SKM-1 (cell line): ENCODE measurements at regions not wholly inside any gene's neighbourhood (a gene's known extent, or its start where the extent isn't known, plus 50 kb on each side); places are given as distances from the start of the nearest gene placed in this dataset.

Experiments
- DNase-seq: peaks from one replicate; lab custom pipeline; 2025; ENCODE audit not compliant: unreplicated experiment; lab: John Stamatoyannopoulos, UW

DNA sequence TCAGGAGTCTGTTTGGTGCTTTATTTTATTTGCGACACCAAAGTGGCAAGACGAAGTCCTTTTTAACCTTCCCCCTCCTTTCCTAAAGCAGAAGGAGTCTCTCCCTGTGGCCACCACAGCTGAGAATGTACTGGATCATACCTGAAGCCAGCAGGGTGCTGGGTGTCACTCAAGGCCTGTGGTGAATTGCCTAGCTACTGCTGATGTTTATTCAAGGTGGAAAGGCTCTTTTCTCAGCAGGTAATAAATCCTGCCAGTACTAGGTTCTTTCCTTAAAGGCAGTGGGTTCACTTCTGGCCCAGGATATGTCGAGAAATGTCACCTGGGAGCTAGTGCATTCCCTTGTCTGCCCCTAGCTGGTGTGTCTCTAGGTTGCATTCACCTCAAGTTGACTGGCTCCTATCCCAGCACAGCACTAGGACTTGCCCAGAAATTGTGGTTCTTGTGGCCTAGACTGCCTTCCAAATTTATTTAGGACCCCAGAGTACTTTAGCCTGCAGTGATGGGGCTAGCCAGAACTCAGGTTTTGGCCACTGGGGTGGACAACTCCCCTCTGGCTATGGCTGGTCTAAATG is 60.8 kb upstream of the FAM3C start:
- no peak for DNase-seq

DNA sequence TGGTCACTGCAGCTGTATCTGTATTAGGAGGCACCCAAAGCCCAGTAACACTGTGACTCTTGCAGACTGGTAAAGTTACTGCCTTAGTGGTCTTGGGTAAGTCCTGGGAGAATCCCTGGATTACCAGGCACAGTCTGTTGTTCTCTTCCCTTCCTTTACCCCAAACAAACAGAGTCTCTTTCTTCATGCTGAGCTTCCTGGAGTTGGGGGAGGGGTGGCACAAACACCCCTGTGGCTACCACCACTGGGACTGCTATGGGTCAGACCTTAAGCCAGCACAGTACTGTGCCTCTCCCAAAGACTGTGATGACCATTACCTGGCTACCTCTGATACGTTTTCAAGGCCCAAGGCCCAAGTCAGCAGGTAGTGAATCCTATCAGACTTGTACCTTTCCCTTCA is 59.9 kb upstream of the FAM3C start:
- DNase-seq: no peak

DNA sequence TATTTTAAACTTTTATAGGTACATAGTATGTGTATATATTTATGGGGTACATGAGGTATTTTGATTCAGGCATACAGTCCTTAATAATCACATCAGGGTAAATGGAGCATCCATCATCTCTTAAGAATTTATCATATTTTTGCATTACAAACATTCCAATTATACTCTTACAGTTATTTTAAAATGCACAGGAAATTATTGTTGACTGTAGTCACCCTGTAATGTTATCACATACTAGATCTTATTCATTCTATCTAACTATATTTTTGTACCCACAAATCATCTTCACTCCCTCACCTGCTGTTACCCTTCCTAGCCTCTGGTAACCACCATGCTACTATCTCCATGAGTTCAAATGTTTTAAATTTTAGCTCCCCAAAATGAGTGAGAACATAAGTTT is 56.3 kb upstream of the FAM3C start:
- DNase-seq: no peak

DNA sequence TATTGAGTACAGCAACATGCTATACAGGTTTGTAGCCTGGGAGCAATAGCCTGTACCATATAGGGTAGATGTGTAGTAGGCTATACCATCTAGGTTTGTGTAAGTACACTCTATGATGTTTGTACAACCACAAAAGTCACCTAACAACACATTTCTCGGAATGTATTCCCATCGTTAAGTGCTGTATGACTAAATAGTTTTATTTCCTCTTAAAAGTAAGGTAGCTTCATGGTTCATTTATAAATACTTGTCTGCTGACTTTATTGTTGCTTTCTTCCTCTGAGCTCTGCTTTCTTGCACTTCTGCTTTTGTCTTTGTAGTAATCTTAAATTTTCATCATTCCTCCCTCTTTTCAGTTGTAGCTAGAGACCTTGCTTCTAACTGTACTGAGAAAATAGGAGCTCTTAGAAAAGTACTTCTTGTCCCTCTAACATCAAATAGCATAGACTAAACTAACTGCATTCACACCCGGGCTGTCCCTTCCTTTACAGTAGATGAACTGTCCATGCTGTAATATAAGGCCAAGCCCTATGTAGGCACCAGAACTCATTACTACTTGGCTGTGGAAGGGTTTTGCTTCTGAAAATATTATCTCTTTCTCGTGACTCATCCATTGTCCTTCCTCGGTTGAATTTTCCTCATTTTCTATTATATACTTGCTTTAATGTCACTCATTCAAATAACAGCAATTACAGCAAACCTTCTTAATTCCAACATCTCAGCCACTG is 55.4 kb upstream of the FAM3C start:
- no peak for DNase-seq

DNA sequence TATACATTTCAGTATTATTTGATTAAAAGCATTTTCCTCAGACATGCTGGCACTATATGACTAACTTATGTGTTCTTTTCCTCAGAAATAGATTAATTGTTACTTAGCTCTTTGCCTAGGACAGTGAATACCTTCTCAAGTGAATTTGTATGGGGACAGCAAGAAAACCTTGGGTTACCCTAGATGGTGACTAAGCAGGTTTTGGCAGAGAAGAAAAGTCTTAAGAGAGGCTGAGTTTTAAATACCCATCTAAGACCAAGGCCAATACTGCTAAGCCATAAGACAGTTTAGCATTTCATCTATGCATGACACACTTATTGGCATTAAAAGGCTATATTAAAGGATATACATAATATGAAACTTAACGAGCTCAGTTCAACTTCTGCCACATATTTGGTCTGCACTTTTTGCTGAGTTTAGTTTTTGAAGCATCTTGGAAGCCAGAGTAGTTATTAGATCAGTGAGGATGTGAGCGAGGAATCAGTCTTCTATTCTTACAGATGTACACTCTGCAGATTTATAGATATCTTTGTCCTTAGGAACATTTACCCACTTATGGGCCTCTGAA is 54.6 kb upstream of the FAM3C start:
- DNase-seq: no peak

DNA sequence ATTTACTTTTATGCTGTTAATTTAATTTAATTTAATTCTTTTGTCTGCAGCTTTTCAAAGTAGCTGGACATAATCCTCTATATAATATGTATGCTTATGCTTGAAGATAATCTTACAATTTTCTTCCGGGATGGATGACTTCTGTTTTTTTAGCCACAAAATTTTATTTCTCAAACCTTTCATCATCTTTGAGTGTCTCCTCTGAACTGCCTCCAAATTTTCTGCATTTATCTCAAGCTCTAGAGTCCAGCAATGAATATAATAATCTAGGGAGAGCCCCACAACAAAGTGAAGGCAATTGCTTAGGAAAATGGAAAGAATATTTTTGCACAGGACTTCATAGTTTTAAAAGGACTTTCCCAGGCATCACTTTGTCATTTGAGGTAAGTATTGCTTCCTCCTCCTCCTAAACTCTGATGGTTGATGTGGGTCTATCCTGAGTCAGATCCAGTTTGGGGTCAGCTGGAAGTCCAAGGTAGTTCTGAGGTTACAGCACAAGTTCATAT is 53.7 kb upstream of the FAM3C start:
- DNase-seq: no peak

DNA sequence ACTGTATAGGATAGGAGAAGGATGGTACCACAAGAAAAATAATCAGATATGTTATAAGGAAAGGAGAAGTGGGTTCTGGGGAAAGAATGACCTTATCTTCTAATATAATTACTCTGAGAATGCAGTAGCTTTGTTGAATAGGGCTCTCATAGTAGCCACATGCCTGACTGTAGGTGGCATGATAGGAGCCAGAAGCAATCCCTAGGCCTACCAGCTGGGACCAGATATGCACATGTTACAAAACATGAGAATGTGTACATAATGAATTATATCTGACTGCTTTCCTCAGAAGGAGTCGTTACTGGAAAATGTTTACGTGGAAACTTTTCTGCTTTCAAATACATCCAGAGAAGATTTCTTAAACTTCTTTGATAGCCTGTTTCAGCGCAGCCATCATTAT is 53.2 kb upstream of the FAM3C start:
- no peak for DNase-seq

DNA sequence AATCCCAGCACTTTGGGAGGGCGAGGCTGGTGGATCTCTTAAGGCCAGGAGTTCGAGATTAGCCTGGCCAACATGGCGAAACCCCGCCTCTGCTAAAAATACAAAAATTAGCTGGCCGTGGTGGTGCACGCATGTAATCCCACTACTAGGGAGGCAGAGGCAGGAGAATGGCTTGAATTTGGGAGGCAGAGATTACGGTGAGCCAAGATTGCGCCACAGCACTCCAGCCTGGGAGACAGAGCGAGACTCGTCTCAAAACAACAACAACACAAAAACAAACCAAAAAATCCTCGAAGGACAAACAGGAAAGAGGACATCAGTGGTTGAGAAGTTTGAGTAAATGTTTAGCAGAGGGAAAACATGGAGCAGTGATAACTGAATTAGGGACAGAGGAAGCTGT is 52.3 kb upstream of the FAM3C start:
- no peak for DNase-seq

DNA sequence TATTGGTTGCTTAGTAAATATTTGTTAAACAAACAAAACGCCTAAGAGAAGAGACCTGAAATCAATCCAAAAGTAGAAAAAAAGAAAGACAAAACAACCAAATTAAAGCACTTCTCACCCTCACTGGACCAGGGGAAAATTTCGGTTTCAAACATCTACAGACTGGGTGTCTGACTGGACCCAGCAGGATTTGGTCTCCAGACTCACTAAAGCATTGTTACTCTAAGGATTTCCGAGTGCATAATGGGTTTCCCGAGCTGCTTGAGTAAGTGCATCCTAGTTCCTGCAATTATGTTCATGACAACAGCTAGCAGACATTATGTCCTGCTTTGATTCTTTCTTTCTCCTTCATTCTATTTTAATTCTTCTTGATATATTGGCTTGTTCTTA is 51.8 kb upstream of the FAM3C start:
- no peak for DNase-seq

DNA sequence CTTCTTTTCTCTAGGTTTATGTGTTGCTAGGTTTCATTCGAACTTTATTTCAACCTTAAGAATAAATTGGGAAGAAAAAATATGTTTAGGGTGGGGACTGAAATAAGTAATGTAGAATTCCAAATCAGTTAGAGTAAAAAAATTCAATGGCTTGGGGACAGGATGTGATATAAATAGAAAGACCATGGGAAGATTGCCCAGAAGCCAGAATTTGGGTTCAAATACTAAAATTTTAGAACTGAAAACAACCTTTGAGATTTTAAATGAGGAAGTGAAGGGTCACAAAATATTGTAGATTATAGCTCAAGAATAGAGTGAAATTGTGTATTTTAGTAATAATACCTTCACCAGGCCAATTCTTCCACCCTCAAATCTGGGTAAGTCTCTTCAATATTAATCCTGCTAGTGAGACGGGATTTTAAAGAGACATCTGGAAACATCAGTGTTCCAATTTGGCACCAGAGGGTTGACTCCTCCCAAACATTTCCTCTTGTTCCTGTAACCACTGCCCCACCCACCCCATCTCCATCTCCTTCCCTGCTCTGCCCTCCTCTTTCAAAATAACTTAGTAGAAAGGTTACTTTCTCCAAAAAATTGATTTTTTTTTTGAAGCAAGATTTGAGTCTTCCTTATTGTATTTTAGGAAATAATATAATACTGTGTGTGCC is 51.3 kb upstream of the FAM3C start:
- DNase-seq: no peak

DNA sequence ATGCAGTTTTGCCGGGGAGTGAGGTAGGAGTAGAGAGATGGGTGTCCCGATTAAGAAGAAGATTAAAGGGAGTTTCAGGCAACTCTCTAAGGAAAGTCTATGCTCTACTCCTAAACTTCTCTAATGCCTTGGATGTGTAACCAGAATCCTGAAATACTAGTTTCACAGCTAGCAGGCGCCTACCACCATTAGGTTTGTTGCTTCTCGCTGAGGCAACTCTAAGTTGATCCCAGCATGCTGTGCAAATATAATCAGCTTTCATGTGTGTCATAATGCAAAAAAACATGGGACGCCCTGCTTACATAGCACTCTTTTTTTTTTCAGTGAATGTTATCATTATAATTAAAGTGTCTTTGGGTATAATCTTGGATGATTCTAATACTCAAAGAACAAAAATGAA is 50.4 kb upstream of the FAM3C start:
- DNase-seq: no peak
